HG02642 (cell line): ENCODE measurements at regions not wholly inside any gene's neighbourhood (a gene's known extent, or its start where the extent isn't known, plus 50 kb on each side); places are given as distances from the start of the nearest gene placed in this dataset.
"Not testable (repeated sequence)": the region's sequence is repeated elsewhere in the genome, so short reads cannot be mapped to it uniquely, and the experiment has no call there.

ENCODE experiments used
- ATAC-seq: cut with Tn5 transposase; IDR thresholded peaks from one replicate; pipeline ENCODE4 v1.9.1; 2021; ENCODE audit warnings: mild to moderate bottlenecking; ENCODE audit not compliant: unreplicated experiment, poor library complexity

DNA sequence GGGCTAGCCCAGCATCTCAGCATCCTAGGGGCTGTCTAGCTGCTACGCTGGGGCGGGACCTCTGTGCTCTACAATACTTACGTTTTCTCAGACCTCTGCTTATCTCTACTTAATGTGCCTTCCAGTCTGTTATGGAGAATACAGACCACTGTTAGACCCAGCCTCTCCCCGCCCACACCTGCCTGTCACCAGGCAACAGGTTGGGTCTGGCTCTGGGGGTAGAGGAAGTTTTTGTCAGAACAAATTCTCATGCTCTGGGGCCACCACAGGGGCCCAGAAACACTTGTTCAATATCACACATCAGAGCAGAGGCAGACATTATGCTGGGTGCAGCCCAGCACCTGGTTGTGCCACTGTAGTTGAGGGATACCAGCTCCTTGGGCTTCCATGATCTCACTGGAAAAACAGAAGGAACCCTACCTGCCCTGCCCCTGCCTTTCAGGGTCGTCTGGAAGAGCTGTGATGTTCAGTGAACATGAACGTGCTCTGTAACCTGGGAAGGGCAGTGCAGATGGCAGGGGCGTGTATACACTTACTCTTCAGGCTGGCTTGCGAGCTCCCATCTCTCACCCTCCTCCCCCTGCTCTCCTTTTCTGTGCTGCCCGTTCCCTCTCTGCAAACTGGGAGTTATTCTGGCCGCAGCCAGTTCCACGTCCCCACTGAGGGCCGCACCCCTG is 135.2 kb upstream of the PODXL start:
- ATAC-seq: no peak

GRCh38 chr7:131690441-131690840 is 134.0 kb upstream of the PODXL start:
- no peak for ATAC-seq

DNA sequence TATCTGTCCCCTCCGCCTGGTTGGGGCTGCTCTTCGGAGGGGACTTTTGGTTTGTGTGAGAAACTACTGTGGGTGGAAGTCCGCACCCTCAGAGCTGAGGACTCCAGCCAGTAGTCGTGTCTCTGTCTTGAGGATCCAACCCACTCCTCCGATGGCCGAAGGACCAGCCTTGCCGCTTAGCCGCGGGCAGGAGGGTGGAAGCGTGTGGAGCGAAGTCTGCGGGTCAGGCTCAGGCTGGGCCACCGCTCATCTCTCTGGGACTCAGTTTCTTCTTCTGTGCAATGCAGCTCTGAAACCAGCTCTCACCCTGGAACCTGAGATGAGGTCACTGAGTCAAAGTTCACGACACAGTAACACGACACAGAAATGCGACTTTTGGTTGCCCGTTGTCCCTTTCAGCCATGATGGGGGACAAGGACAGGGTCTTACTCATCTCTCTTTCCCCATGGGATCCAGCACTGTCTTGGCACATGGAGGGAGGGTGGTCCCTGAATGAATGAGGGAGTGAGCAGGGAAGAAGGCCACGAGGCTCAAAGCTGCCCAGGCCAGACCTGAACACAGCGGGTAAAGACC is 133.3 kb upstream of the PODXL start:
- no peak for ATAC-seq

DNA sequence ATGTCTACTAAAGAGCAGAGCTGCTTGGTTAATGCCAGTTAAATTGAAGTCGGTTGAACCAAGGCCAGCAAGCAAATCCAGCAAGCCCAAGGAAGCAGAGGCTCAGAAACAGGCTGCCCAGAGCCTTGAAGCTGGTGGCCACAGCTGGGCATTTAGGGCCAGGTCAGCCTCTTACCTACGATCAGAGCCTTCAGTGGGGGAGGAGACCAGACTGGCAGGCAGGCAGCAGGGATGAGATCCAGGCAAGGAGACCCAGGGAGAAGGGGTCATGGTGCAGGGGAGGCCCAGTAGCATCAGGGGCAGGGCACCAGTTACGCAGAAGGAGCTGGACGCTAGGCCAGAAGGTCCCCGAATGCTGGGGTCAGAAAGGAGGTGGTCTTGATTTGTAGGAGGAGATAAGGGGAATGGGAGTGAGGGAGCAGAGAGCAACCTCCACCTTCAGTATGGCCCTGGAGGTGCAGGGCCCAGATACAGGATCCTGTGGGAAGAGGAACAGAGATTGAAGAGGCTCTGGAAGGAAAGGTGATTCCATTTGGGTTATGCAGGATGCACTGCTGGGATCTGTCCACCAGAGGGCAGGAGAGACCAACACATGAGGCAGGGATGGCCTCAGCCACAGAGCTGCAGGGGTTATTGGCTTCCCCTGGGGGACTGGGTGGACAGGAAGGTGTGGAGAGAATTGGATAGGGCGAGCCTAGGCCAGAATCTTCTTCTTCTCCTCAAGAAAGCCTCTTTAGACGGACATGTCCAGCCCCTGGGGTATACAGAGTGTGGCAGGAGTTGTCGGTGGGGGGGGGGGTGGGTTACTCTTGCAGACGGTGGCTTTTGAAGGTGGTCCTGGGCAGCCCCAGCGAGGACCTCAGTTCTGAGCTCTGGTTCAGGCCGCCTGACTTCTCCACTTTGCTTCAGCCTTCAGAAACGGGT is 132.6 kb upstream of the PODXL start:
- no peak for ATAC-seq

DNA sequence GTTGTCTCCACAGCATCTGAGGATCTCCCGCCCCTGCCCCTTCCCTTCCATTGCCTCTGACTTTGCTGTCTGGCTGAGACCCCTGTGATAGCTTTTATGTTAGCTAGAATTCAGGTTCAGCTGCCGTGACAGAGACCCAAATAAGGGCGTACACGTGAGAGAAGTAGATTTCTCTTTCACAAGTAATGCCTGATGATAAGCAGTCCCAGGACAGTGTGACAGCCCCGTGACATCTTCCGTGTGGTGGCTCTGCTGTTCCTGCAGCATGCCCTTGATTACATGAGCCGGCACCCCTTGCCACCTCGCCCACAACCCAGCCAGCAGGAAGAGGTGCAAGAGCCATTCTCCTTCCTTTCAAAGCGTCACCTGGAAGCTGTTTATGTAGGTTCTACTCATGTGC is 130.9 kb upstream of the PODXL start:
- no peak for ATAC-seq

GRCh38 chr7:131686833-131687232 is 130.4 kb upstream of the PODXL start:
- ATAC-seq: no peak

DNA sequence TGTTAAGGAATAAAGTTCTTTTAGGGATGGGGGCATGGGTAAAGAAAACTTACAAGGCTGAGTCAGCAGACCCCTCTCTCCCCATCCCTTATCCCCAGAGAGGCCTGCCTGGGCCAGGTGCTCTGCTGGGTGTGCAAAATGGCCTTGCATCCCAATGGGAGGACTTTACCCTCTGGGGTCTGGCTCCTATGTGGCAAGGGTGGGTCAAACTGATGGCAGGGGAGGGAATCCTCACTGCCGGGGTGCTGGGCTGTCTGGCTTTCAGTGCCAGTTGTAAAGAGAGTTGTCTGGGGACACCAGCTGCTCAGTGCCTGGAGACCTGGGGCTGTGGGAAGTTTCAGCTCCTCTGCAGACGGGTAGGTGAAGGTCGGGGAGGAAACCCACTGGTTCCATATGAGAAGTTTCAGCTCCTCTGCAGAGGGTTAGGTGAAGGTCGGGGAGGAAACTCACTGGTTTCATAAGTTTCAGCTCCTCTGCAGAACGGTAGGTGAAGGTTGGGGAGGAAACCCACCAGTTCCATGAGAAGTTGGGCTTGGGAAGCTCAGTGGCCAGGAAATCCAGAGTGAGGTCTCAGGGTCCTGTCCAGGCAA is 127.2 kb upstream of the PODXL start:
- no peak for ATAC-seq

GRCh38 chr7:131681961-131682360 is 125.5 kb upstream of the PODXL start:
- ATAC-seq: no peak

DNA sequence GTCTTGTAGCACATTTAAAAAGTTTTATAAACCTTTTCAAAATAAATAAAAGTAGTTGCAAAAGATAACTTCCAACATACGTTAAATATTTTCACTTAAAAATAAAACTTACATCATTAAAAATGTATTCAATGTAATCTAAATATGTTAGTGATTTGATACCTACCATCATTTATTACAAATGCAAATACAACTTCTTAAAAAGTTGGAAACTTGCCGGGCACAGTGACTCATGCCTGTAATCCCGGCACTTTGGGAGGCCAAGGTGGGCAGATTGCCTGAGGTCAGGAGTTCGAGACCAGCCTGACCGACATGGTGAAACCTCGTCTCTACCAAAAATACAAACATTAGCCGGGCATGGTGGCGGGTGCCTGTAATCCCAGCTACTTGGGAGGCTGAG is 122.6 kb upstream of the PODXL start:
- ATAC-seq: not testable (repeated sequence)

DNA sequence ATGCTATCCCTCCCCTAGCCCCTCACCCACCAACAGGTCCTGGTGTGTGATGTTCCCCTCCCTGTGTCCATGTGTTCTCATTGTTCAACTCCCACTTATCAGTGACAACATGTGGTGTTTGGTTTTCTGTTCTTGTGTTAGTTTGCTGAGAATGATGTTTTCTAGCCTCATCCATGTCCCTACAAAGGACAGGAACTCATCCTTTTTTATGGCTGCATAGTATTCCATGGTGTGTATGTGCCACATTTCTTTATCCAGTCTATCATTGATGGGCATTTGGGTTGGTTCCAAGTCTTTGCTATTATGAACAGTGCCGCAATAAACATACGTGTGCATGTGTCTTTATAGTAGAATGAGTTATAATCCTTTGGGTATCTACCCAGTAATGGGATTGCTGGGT is 120.4 kb upstream of the PODXL start:
- not testable (repeated sequence) for ATAC-seq

DNA sequence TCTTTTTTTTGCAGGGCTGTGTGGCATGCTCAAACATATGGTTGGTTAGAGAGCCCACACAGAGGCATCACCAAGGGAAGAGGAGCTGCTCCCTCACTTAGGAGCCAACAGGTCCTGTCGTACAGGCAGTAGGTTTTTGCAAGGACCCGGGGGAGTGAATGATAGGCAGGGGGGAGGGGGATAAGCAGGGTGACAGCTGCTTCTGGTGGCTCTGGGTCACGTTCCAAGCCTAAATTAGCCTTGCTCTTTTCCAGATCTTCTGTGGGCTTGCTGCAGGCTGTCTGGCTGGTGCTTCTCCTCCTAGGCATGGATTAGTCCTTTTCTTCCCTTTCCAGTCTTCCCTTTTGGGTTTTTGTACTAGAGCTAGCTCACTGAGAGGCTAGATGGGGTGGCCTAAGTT is 117.7 kb upstream of the PODXL start:
- ATAC-seq: no peak

DNA sequence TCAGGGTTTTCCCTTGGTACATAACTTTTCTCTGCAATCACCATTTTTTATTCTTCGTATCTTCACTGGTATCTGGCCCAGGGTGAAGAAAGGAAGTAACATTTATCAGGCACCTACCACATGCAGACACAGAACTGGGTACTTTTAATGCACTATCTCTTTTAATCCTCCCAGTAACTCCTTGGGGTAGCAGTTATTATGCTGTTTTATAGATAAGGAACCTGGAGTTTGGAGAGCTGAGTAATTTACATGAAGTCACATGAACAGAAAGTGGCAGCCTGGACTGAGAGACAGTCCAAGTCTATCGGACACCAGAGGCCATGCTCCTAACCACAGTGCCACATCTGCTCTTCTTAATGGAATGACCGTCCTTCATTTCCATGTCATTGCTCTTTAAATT is 117.1 kb upstream of the PODXL start:
- ATAC-seq: no peak

DNA sequence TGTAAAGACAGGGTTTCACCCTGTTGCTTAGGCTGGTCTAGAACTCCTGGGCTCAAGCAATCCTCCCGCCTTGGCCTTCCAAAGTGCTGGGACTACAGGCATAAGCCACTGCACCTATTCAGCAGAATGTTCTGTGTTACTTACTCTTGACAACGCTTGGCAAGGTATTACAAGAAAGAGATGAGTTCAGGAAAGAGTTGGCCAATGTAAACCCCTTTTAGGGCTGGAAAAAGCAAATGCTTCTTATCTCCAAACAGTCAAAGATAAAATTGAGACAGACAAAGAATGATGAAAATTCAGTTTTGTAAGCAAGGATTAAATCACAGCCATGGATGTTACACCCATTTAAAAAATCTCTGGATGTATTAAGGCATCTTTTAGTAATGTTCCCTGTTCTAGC is 114.0 kb upstream of the PODXL start:
- ATAC-seq: no peak

GRCh38 chr7:131667699-131668098 is 111.3 kb upstream of the PODXL start:
- ATAC-seq: no peak

GRCh38 chr7:131665021-131665420 is 108.6 kb upstream of the PODXL start:
- no peak for ATAC-seq

DNA sequence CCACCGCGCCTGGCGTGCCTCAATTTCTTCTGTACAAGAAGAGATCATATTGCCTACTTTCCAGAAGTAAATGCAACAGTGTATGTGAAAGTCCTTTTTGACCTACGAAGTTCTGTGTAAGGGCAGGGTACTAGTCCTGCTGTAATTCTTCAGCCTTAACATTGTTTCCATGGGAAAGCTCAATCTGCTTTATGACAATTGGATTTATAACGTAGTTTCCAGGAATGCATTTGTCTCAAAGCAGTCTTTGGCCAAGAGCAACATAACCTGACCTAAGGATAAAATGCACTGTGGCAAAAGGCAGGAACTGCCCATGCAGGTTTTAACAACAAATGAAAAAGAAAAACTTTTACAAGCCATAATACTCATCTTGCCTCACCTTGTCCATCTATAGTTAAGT is 108.1 kb upstream of the PODXL start:
- ATAC-seq: no peak

GRCh38 chr7:131662301-131662873 is 106.0 kb upstream of the PODXL start:
- ATAC-seq: not testable (repeated sequence)

DNA sequence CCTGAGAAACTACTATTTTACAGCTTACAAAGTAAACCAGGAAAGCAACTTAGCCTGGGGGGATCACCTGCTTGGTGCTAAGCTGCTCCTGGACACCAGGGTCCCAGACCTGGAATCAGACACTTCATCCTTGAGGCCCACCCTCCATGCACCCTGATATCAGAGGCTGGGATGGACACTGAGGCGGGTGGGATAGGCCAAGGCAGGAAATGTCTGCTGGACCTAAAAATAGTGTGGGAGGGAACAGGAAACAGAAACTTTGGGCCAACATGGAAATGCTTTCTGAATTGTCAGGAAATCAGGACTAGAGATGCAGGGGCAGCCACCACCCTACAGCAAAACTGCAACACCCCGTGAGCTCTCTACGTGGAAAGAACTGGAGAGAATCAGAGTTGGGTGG is 101.5 kb upstream of the PODXL start:
- no peak for ATAC-seq

DNA sequence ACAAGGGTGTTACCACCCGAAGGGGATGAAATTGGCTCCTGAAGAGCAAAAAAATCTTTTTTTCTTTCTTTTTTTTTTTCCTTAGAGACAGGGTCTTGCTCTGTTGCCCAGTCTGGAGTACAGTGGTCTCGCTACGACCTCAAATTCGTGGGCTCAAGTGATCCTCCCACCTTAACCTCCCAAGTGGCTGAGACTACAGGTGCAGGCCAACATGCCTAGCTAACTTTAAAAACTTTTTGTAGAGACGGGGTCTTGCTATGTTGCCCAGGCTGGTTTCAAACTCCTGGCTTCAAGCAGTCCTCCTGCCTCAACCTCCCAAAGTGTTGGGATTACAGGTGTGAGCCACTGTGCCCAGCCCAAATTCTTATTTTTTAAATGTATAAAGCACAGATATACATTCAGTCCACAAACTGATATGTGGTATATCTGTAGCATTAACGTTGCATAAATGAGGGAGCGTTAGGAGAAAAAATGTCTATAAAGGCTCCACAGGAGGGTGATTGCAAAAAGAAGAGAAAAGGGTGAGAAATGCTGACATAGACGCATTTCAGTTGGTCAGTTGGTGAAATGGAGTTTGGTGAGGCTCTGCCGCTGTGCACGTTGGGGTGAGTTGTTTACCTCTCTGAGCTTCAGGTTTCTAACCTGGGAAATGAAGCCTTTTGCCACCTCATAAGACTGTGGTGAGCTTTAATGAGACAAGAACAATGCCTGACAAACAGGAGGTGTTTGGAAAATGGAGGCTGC is 100.7 kb upstream of the PODXL start:
- ATAC-seq: no peak

DNA sequence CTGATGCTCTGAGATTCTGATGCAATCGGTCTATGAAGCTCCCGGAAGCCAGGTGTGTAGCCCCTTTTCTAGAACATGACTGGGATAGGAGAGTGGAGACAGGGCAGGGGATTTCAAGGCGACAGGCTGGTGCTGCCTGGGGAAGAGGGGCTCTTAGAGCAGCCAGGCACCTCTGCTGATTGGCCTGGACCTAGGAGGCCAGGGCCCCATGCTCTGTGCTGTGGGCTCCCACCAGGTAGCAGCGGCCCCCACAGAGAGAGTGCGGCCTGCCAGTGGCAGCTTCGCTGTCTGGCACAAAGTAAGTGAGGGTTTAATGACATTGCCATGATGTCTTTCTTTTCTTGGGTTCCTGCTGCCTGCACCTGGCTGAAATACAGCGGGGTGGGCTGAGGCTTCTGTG is 99.4 kb upstream of the PODXL start:
- no peak for ATAC-seq
